ENCODE measurements at regions not wholly inside any gene's neighbourhood (a gene's known extent, or its start where the extent isn't known, plus 50 kb on each side); places are given as distances from the start of the nearest gene placed in this dataset.
"Not testable (repeated sequence)": the region's sequence is repeated elsewhere in the genome, so short reads cannot be mapped to it uniquely, and the experiment has no call there.

- FAIRE-seq: no peak
- DNase-seq (ENCODE audit: low spot score in 2 of 2): no peak
These were observed 758.4 kb downstream of the FLRT2 start for GRCh38 chr14:86288336-86288735.

- DNase-seq (ENCODE audit: low spot score in 2 of 2): no peak
- FAIRE-seq: no peak
These were observed 749.5 kb downstream of the FLRT2 start for GRCh38 chr14:86279405-86279804.

GRCh38 chr14:86257973-86258372 is 728.0 kb downstream of the FLRT2 start:
- no peak for FAIRE-seq
- DNase-seq (ENCODE audit: low spot score in 2 of 2): no peak

- FAIRE-seq: no peak
These were observed 713.2 kb downstream of the FLRT2 start for GRCh38 chr14:86243158-86243557.

GRCh38 chr14:86237733-86238132 is 707.8 kb downstream of the FLRT2 start:
- FAIRE-seq: no peak

More at GRCh38 chr14:86243158-86243557, 713.2 kb downstream of the FLRT2 start:
- no peak for DNase-seq (ENCODE audit: low spot score in 2 of 2)

GRCh38 chr14:86221755-86222154 is 691.8 kb downstream of the FLRT2 start:
- DNase-seq (ENCODE audit: low spot score in 2 of 2) (no peak), FAIRE-seq (no peak)

More at GRCh38 chr14:86237733-86238132, 707.8 kb downstream of the FLRT2 start:
- DNase-seq (ENCODE audit: low spot score in 2 of 2): no peak

- no peak for DNase-seq (ENCODE audit: low spot score in 2 of 2)
- no peak for FAIRE-seq
These were observed 691.1 kb downstream of the FLRT2 start for GRCh38 chr14:86221000-86221399.

GRCh38 chr14:86217523-86217922 is 687.6 kb downstream of the FLRT2 start:
- DNase-seq (ENCODE audit: low spot score in 2 of 2) (no peak), FAIRE-seq (no peak)

- DNase-seq (ENCODE audit: low spot score in 2 of 2) (no peak), FAIRE-seq (no peak)
These were observed 673.9 kb downstream of the FLRT2 start for GRCh38 chr14:86203843-86204242.

- FAIRE-seq (no peak), DNase-seq (ENCODE audit: low spot score in 2 of 2) (no peak)
These were observed 666.5 kb downstream of the FLRT2 start for GRCh38 chr14:86196471-86196870.

- DNase-seq (ENCODE audit: low spot score in 2 of 2) (no peak), FAIRE-seq (no peak)
These were observed 663.8 kb downstream of the FLRT2 start for GRCh38 chr14:86193756-86194155.

GRCh38 chr14:86179980-86180379 is 650.0 kb downstream of the FLRT2 start:
- FAIRE-seq (no peak), DNase-seq (ENCODE audit: low spot score in 2 of 2) (no peak)

GRCh38 chr14:86168371-86168770 is 638.4 kb downstream of the FLRT2 start:
- DNase-seq (ENCODE audit: low spot score in 2 of 2): no peak
- no peak for FAIRE-seq

- DNase-seq (ENCODE audit: low spot score in 2 of 2): no peak
- FAIRE-seq: no peak
These were observed 636.6 kb downstream of the FLRT2 start for GRCh38 chr14:86166541-86166940.

- FAIRE-seq (no peak), DNase-seq (ENCODE audit: low spot score in 2 of 2) (no peak)
These were observed 623.5 kb downstream of the FLRT2 start for GRCh38 chr14:86153480-86153879.

- no peak for FAIRE-seq
These were observed 613.3 kb downstream of the FLRT2 start for GRCh38 chr14:86143248-86143647.

GRCh38 chr14:86141966-86142365 is 612.0 kb downstream of the FLRT2 start:
- FAIRE-seq: no peak
- DNase-seq (ENCODE audit: low spot score in 2 of 2): no peak

More at GRCh38 chr14:86143248-86143647, 613.3 kb downstream of the FLRT2 start:
- no peak for DNase-seq (ENCODE audit: low spot score in 2 of 2)

GRCh38 chr14:86129426-86129825 is 599.5 kb downstream of the FLRT2 start:
- DNase-seq (ENCODE audit: low spot score in 2 of 2) (no peak), FAIRE-seq (no peak)

GRCh38 chr14:86124328-86124727 is 594.4 kb downstream of the FLRT2 start:
- FAIRE-seq (no peak), DNase-seq (ENCODE audit: low spot score in 2 of 2) (no peak)

GRCh38 chr14:86115972-86116371 is 586.0 kb downstream of the FLRT2 start:
- DNase-seq (ENCODE audit: low spot score in 2 of 2) (no peak), FAIRE-seq (no peak)

- not testable (repeated sequence) for FAIRE-seq; DNase-seq (ENCODE audit: low spot score in 2 of 2)
These were observed 580.9 kb downstream of the FLRT2 start for GRCh38 chr14:86110871-86111270.

GRCh38 chr14:86104691-86105265 is 574.8 kb downstream of the FLRT2 start:
- no peak for DNase-seq (ENCODE audit: low spot score in 2 of 2)
- no peak for FAIRE-seq

- DNase-seq (ENCODE audit: low spot score in 2 of 2) (no peak), FAIRE-seq (no peak)
These were observed 564.6 kb downstream of the FLRT2 start for GRCh38 chr14:86094512-86094911.

Data from frontal cortex (tissue), 3 donors.